H9 (cell line): ENCODE measurements at regions not wholly inside any gene's neighbourhood (a gene's known extent, or its start where the extent isn't known, plus 50 kb on each side); places are given as distances from the start of the nearest gene placed in this dataset.

Source experiments
- DNase-seq: peaks from one replicate; pipeline ENCODE4 v3.0.0-alpha.2; 2017
- H2AFZ ChIP-seq: one replicate; pipeline ENCODE4 v1.6.1; 2013; ENCODE audit warnings: mild to moderate bottlenecking, low read length, control low read depth, moderate library complexity
- H2AK5ac ChIP-seq: 2 replicates; pipeline ENCODE4 v1.6.1; 2013; ENCODE audit warnings: low read length, control low read depth, mixed read lengths; ENCODE audit not compliant: insufficient read length
- H2BK120ac ChIP-seq: one replicate; pipeline ENCODE4 v1.6.1; 2013; ENCODE audit warnings: low read depth, mild to moderate bottlenecking, low read length, control low read depth, inconsistent platforms; ENCODE audit not compliant: poor library complexity, severe bottlenecking
- H2BK12ac ChIP-seq: 2 replicates; pipeline ENCODE4 v1.6.1; 2013; ENCODE audit warnings: low read length, control low read depth, mixed read lengths, low read depth; ENCODE audit not compliant: insufficient read length
- H2BK15ac ChIP-seq: 2 replicates; pipeline ENCODE4 v1.6.1; 2013; ENCODE audit warnings: low read depth, low read length, control low read depth
- H2BK20ac ChIP-seq: one replicate; pipeline ENCODE4 v1.6.1; 2013; ENCODE audit warnings: low read depth, mild to moderate bottlenecking, low read length, control low read depth, inconsistent platforms; ENCODE audit not compliant: poor library complexity, severe bottlenecking
- H2BK5ac ChIP-seq: 2 replicates; pipeline ENCODE4 v1.6.1; 2013; ENCODE audit warnings: low read length, control low read depth, mixed read lengths; ENCODE audit not compliant: insufficient read length
- H3K14ac ChIP-seq: 2 replicates; pipeline ENCODE4 v1.6.1; 2013; ENCODE audit warnings: low read length, control low read depth; ENCODE audit not compliant: insufficient read depth
- H3K18ac ChIP-seq: 2 replicates; pipeline ENCODE4 v1.6.1; 2013; ENCODE audit warnings: low read depth, mild to moderate bottlenecking, mixed read lengths, low read length, control low read depth; ENCODE audit not compliant: insufficient read length
- H3K23ac ChIP-seq: 2 replicates; pipeline ENCODE4 v1.6.1; 2013; ENCODE audit warnings: low read length, control low read depth, mixed read lengths, low read depth; ENCODE audit not compliant: insufficient read length
- H3K23me2 ChIP-seq: 2 replicates; pipeline ENCODE4 v1.6.1; 2013; ENCODE audit warnings: low read depth, mild to moderate bottlenecking, mixed read lengths, low read length, control low read depth; ENCODE audit not compliant: insufficient read length, poor library complexity, severe bottlenecking
- H3K27ac ChIP-seq: 2 replicates; pipeline ENCODE4 v1.5.1; 2013; ENCODE audit warnings: low read length, control low read depth, mixed read lengths, low read depth; ENCODE audit not compliant: insufficient read length
- H3K27me3 ChIP-seq: 2 replicates; pipeline ENCODE4 v1.6.1; 2013; ENCODE audit warnings: low read length, control low read depth, inconsistent platforms; ENCODE audit not compliant: insufficient read depth
- H3K4ac ChIP-seq: 2 replicates; pipeline ENCODE4 v1.6.1; 2013; ENCODE audit warnings: low read depth, mild to moderate bottlenecking, control low read depth, inconsistent platforms, low read length, moderate library complexity
- H3K4me1 ChIP-seq: 2 replicates; pipeline ENCODE4 v1.6.1; 2013; ENCODE audit warnings: low read length, control low read depth, inconsistent platforms; ENCODE audit not compliant: insufficient read depth
- H3K4me2 ChIP-seq: 2 replicates; pipeline ENCODE4 v1.6.1; 2013; ENCODE audit warnings: low read length, control low read depth, mixed read lengths; ENCODE audit not compliant: insufficient read length, insufficient read depth
- H3K56ac ChIP-seq: 2 replicates; pipeline ENCODE4 v1.6.1; 2013; ENCODE audit warnings: low read depth, mild to moderate bottlenecking, mixed read lengths, low read length, control low read depth; ENCODE audit not compliant: insufficient read length
- H3K79me1 ChIP-seq: 2 replicates; pipeline ENCODE4 v1.6.1; 2013; ENCODE audit warnings: low read depth, mild to moderate bottlenecking, moderate library complexity, low read length, control low read depth, inconsistent platforms; ENCODE audit not compliant: insufficient read depth, poor library complexity, severe bottlenecking
- H3K79me2 ChIP-seq: 2 replicates; pipeline ENCODE4 v1.6.1; 2013; ENCODE audit warnings: low read length, control low read depth, inconsistent platforms; ENCODE audit not compliant: insufficient read depth
- H3K9ac ChIP-seq: 2 replicates; pipeline ENCODE4 v1.6.1; 2013; ENCODE audit warnings: low read length, control low read depth, mixed read lengths; ENCODE audit not compliant: insufficient read length; ENCODE audit errors: extremely low read depth
- H3K9me3 ChIP-seq: one replicate; pipeline ENCODE4 v1.6.1; 2013; ENCODE audit warnings: low read depth, low read length, inconsistent platforms; ENCODE audit not compliant: control insufficient read depth
- H3T11ph ChIP-seq: one replicate; pipeline ENCODE4 v1.6.1; 2013; ENCODE audit warnings: mild to moderate bottlenecking, low read length, control low read depth, inconsistent platforms
- H4K20me1 ChIP-seq: one replicate; pipeline ENCODE4 v1.6.1; 2013; ENCODE audit not compliant: control insufficient read depth, insufficient read length, insufficient read depth
- H4K5ac ChIP-seq: 2 replicates; pipeline ENCODE4 v1.6.1; 2013; ENCODE audit warnings: low read depth, mild to moderate bottlenecking, mixed read lengths, low read length, control low read depth; ENCODE audit not compliant: insufficient read length
- H4K8ac ChIP-seq: replicated peaks from 2 replicates; pipeline ENCODE4 v1.6.1; 2013; ENCODE audit warnings: low read length, control low read depth, mixed read lengths, low read depth; ENCODE audit not compliant: insufficient read length
- H4K91ac ChIP-seq: 2 replicates; pipeline ENCODE4 v1.6.1; 2013; ENCODE audit warnings: low read depth, mild to moderate bottlenecking, moderate library complexity, mixed read lengths, low read length, control low read depth; ENCODE audit not compliant: insufficient read length
- H3K27ac Mint-ChIP-seq, 3 experiments: 2 replicates in 2 of 3; 3 replicates in 1 of 3; pipeline ENCODE4 v1.8.0; 2020 to 2021; ENCODE audit warnings: mixed read lengths in 3 of 3, mild to moderate bottlenecking in 1 of 3, moderate library complexity in 1 of 3
- H3K27me3 Mint-ChIP-seq: 2 replicates; pipeline ENCODE4 v1.8.0; 2021; ENCODE audit warnings: low read depth, mild to moderate bottlenecking, moderate library complexity, mixed read lengths
- H3K36me3 Mint-ChIP-seq, 3 experiments: 2 replicates in 2 of 3; 3 replicates in 1 of 3; pipeline ENCODE4 v1.8.0; 2020 to 2021; ENCODE audit warnings: low read depth in 3 of 3, mixed read lengths in 3 of 3; ENCODE audit not compliant: insufficient read depth in 1 of 3
- H3K4me1 Mint-ChIP-seq, 2 experiments: 2 replicates each; pipeline ENCODE4 v1.8.0; 2020; ENCODE audit warnings: mixed read lengths in 2 of 2
- H3K4me3 Mint-ChIP-seq, 2 experiments: 2 replicates in 1 of 2; 3 replicates in 1 of 2; pipeline ENCODE4 v1.8.0; 2020 to 2021; ENCODE audit warnings: mild to moderate bottlenecking in 2 of 2, mixed read lengths in 2 of 2, moderate library complexity in 1 of 2
- H3K9me3 Mint-ChIP-seq, 2 experiments: 2 replicates in 1 of 2; 3 replicates in 1 of 2; pipeline ENCODE4 v1.8.0; 2020; ENCODE audit warnings: mild to moderate bottlenecking in 2 of 2, mixed read lengths in 2 of 2, moderate library complexity in 1 of 2
- WGBS: extraction: QIAGEN DNeasy Blood & Tissue Kit; methylation state at CpG from one replicate; pipeline ENCODE4 v1.1.7; 2013; ENCODE audit warnings: missing lambda C conversion rate, low lambda C conversion rate, mixed read lengths; ENCODE audit not compliant: insufficient read length; ENCODE audit errors: extremely low coverage; 5-methylcytosine and 5-hydroxymethylcytosine counted together
- TF ChIP-seq, protein P1 (sequence below): fragments of 200-600 bp; sonication (generic); conservative IDR thresholded peaks from 3 replicates; pipeline ENCODE4 v1.8.0; 2021; ENCODE audit warnings: antibody characterized with exemption, mild to moderate bottlenecking

- no peak overlapping the region for H4K8ac ChIP-seq
- Mint-ChIP-seq H3K9me3 (peaks cover 4 to 15% of the 10 kb centered on the region in 2 experiments; a peak in 4 of 5 replicates), H3K36me3 (no peaks in the 10 kb centered on the region), H3K4me3 (no peak overlapping the region), H3K4me1 (peaks cover 2 to 6% of the 10 kb centered on the region in 2 experiments; a peak in 1 of 4 replicates), H3K27me3 (peaks cover 70% of the 10 kb centered on the region), H3K27ac (no peak overlapping the region)
- peaks cover 3% of the 10 kb centered on the region for H3K23me2 ChIP-seq
- no peak overlapping the region for H3K4me2 ChIP-seq
- H3K23ac ChIP-seq, result no peak overlapping the region
- no peaks in the 10 kb centered on the region for H3K79me1 ChIP-seq
- no peaks in the 10 kb centered on the region; the same call in 1 of the 2 replicates for H3K27me3 ChIP-seq
- H2BK15ac ChIP-seq, result no peak overlapping the region
- H3K27ac ChIP-seq, result no peak overlapping the region
- WGBS, result no CpG with 5 or more reads among the region's 5 CpGs
- no peak overlapping the region for H3K56ac ChIP-seq
- no peak overlapping the region for H2BK20ac ChIP-seq
- no peak overlapping the region for H4K5ac ChIP-seq
- no peak for DNase-seq
- H2BK120ac ChIP-seq, result no peak overlapping the region
- H3K18ac ChIP-seq, result no peak overlapping the region
- no peaks in the 10 kb centered on the region for H3K4me1 ChIP-seq
- no peaks in the 10 kb centered on the region for H4K20me1 ChIP-seq
- H3K4ac ChIP-seq, result no peak overlapping the region
- TF ChIP-seq, protein P1, sequence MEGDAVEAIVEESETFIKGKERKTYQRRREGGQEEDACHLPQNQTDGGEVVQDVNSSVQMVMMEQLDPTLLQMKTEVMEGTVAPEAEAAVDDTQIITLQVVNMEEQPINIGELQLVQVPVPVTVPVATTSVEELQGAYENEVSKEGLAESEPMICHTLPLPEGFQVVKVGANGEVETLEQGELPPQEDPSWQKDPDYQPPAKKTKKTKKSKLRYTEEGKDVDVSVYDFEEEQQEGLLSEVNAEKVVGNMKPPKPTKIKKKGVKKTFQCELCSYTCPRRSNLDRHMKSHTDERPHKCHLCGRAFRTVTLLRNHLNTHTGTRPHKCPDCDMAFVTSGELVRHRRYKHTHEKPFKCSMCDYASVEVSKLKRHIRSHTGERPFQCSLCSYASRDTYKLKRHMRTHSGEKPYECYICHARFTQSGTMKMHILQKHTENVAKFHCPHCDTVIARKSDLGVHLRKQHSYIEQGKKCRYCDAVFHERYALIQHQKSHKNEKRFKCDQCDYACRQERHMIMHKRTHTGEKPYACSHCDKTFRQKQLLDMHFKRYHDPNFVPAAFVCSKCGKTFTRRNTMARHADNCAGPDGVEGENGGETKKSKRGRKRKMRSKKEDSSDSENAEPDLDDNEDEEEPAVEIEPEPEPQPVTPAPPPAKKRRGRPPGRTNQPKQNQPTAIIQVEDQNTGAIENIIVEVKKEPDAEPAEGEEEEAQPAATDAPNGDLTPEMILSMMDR, result no peak
- no peak overlapping the region for H2BK5ac ChIP-seq
- no peak overlapping the region for H4K91ac ChIP-seq
- no peak overlapping the region for H2AFZ ChIP-seq
- H3K9ac ChIP-seq, result no peak overlapping the region
- H2AK5ac ChIP-seq, result no peak overlapping the region
- H3T11ph ChIP-seq, result no peak overlapping the region
- no peaks in the 10 kb centered on the region for H3K79me2 ChIP-seq
- H3K14ac ChIP-seq, result no peak overlapping the region
- H3K9me3 ChIP-seq, result no peaks in the 10 kb centered on the region
- H2BK12ac ChIP-seq, result no peak overlapping the region
Observed at GRCh38 chr4:1523033-1523432, 116.8 kb upstream of the NKX1-1 start.
